ENCODE measurements at regions not wholly inside any gene's neighbourhood (a gene's known extent, or its start where the extent isn't known, plus 50 kb on each side); places are given as distances from the start of the nearest gene placed in this dataset.

GRCh38 chr13:57443494-57443893 lies 188.1 kb upstream of the PCDH17 start:
- Histone ChIP-seq H3K9ac (ENCODE audit: low read depth, low read length) (no peak overlapping the region), H3K4me3 (ENCODE audit: low read length) (no peak overlapping the region), H3K27ac (ENCODE audit: low read length) (no peak overlapping the region), H3K36me3 (ENCODE audit: insufficient read depth, low read depth, low read length) (no peaks in the 10 kb centered on the region), H3K4me1 (ENCODE audit: insufficient read depth, low read length) (no peaks in the 10 kb centered on the region), H3K9me3 (ENCODE audit: insufficient read depth, low read depth, low read length) (no peaks in the 10 kb centered on the region), H3K27me3 (ENCODE audit: insufficient read depth, low read length) (no peaks in the 10 kb centered on the region)

- H3K27ac ChIP-seq (ENCODE audit: low read length) = no peak overlapping the region
- peaks cover 4% of the 10 kb centered on the region; the same call in 1 of the 2 replicates for H3K4me1 ChIP-seq (ENCODE audit: insufficient read depth, low read length)
- no peaks in the 10 kb centered on the region for H3K9me3 ChIP-seq (ENCODE audit: insufficient read depth, low read depth, low read length)
- H3K27me3 ChIP-seq (ENCODE audit: insufficient read depth, low read length) = no peaks in the 10 kb centered on the region
- H3K9ac ChIP-seq (ENCODE audit: low read depth, low read length) = no peak overlapping the region
- no peaks in the 10 kb centered on the region for H3K36me3 ChIP-seq (ENCODE audit: insufficient read depth, low read depth, low read length)
- H3K4me3 ChIP-seq (ENCODE audit: low read length) = no peak overlapping the region
Measured at GRCh38 chr13:57450356-57450755, 181.2 kb upstream of the PCDH17 start.

- Histone ChIP-seq H3K27ac (ENCODE audit: low read length) (no peak overlapping the region), H3K9ac (ENCODE audit: low read depth, low read length) (no peak overlapping the region), H3K4me1 (ENCODE audit: insufficient read depth, low read length) (peaks cover 4% of the 10 kb centered on the region; the same call in 1 of the 2 replicates), H3K4me3 (ENCODE audit: low read length) (no peak overlapping the region), H3K27me3 (ENCODE audit: insufficient read depth, low read length) (no peaks in the 10 kb centered on the region), H3K9me3 (ENCODE audit: insufficient read depth, low read depth, low read length) (no peaks in the 10 kb centered on the region), H3K36me3 (ENCODE audit: insufficient read depth, low read depth, low read length) (no peaks in the 10 kb centered on the region)
Measured at GRCh38 chr13:57452228-57452627, 179.3 kb upstream of the PCDH17 start.

- no peaks in the 10 kb centered on the region for H3K36me3 ChIP-seq (ENCODE audit: insufficient read depth, low read depth, low read length)
- H3K9me3 ChIP-seq (ENCODE audit: insufficient read depth, low read depth, low read length) = no peaks in the 10 kb centered on the region
- no peak overlapping the region for H3K4me3 ChIP-seq (ENCODE audit: low read length)
- no peaks in the 10 kb centered on the region for H3K27me3 ChIP-seq (ENCODE audit: insufficient read depth, low read length)
- no peak overlapping the region for H3K27ac ChIP-seq (ENCODE audit: low read length)
- no peak overlapping the region for H3K9ac ChIP-seq (ENCODE audit: low read depth, low read length)
- no peaks in the 10 kb centered on the region for H3K4me1 ChIP-seq (ENCODE audit: insufficient read depth, low read length)
Measured at GRCh38 chr13:57470491-57470890, 161.1 kb upstream of the PCDH17 start.

DNA sequence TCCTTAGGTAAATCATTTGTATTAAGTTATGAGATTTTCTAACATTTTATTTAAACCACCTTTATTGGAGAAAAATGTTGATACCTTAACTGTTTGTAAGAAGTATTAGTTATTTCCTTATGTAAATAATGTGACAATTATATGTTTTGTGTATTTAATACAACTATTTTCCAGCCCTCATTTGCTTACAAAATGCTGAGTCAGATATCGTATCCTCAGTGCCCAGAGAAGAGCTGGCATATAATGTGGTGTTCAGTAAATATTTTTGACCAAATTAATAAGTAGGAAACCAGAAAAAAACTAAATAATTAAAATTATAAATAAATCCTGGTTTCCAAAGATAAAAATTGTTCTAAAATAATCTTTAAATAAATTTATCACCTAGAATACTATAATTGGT lies 140.2 kb upstream of the PCDH17 start:
- H3K27me3 ChIP-seq (ENCODE audit: insufficient read depth, low read length) = no peaks in the 10 kb centered on the region
- H3K4me1 ChIP-seq (ENCODE audit: insufficient read depth, low read length) = no peaks in the 10 kb centered on the region

GRCh38 chr13:57507752-57508463 lies 123.6 kb upstream of the PCDH17 start:
- no peaks in the 10 kb centered on the region for H3K27me3 ChIP-seq (ENCODE audit: insufficient read depth, low read length)
- H3K27ac ChIP-seq (ENCODE audit: low read length) = no peak overlapping the region
- no peaks in the 10 kb centered on the region for H3K36me3 ChIP-seq (ENCODE audit: insufficient read depth, low read depth, low read length)
- no peaks in the 10 kb centered on the region for H3K4me1 ChIP-seq (ENCODE audit: insufficient read depth, low read length)
- no peak overlapping the region for H3K9ac ChIP-seq (ENCODE audit: low read depth, low read length)
- no peaks in the 10 kb centered on the region for H3K9me3 ChIP-seq (ENCODE audit: insufficient read depth, low read depth, low read length)
- no peak overlapping the region for H3K4me3 ChIP-seq (ENCODE audit: low read length)

More for the DNA sequence above, 140.2 kb upstream of the PCDH17 start:
- Histone ChIP-seq H3K9me3 (ENCODE audit: insufficient read depth, low read depth, low read length) (no peaks in the 10 kb centered on the region), H3K36me3 (ENCODE audit: insufficient read depth, low read depth, low read length) (no peaks in the 10 kb centered on the region), H3K9ac (ENCODE audit: low read depth, low read length) (no peak overlapping the region), H3K4me3 (ENCODE audit: low read length) (no peak overlapping the region), H3K27ac (ENCODE audit: low read length) (no peak overlapping the region)

DNA sequence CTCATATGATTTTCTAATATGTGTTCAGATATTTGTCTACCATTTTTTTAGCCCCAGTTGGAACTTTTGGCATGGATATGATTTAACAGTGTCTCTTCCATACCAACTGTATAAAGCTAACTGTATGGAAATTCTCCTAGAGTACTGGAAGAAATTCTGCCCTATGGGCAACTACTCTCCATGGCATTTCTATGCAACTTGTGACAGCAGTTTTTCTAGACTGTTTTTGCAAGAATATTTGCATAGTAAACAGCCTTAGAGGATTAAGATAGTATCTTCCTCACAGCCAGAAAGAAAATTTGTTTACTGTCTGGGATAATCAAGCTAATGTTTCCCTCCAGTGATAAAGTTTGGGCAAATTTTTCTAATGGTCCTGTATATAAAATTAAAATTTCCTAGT lies 119.9 kb upstream of the PCDH17 start:
- Histone ChIP-seq H3K36me3 (ENCODE audit: insufficient read depth, low read depth, low read length) (no peaks in the 10 kb centered on the region), H3K27me3 (ENCODE audit: insufficient read depth, low read length) (no peaks in the 10 kb centered on the region), H3K9me3 (ENCODE audit: insufficient read depth, low read depth, low read length) (no peaks in the 10 kb centered on the region), H3K4me1 (ENCODE audit: insufficient read depth, low read length) (no peaks in the 10 kb centered on the region), H3K9ac (ENCODE audit: low read depth, low read length) (no peak overlapping the region), H3K4me3 (ENCODE audit: low read length) (no peak overlapping the region), H3K27ac (ENCODE audit: low read length) (no peak overlapping the region)

DNA sequence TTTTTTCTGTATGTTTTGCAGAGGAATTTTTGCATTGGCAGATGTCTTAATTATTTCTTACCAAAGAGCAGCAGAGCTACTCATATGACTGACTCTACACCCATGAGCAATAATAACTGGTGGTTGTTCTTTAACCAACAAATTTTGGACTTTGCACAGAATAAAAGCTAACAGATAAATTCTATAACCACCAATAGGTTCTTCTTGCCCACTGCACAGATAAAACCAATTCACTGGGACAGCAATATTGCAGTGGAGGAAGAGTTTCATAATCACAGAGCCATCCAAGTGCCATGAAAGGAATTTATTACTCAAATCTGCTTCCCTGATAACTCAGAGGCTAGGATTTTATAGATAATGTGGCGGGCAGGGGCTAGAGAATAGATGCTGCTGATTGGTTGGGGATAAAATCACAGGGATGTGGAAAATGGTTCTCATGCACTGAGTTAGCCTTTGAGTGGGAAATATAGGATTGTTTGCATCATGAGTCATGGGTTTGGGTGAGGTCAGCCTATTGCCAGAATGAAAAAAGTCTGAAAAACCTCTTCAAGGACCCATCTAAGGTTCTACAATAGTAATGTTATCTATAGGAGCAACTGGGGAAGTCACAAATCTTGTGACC lies 104.3 kb upstream of the PCDH17 start:
- Histone ChIP-seq H3K9me3 (ENCODE audit: insufficient read depth, low read depth, low read length) (peaks cover 15% of the 10 kb centered on the region), H3K36me3 (ENCODE audit: insufficient read depth, low read depth, low read length) (no peaks in the 10 kb centered on the region), H3K9ac (ENCODE audit: low read depth, low read length) (no peak overlapping the region), H3K27ac (ENCODE audit: low read length) (no peak overlapping the region), H3K4me1 (ENCODE audit: insufficient read depth, low read length) (no peaks in the 10 kb centered on the region), H3K27me3 (ENCODE audit: insufficient read depth, low read length) (no peaks in the 10 kb centered on the region), H3K4me3 (ENCODE audit: low read length) (no peak overlapping the region)

- H3K4me1 ChIP-seq (ENCODE audit: insufficient read depth, low read length) = no peaks in the 10 kb centered on the region
- no peaks in the 10 kb centered on the region for H3K27me3 ChIP-seq (ENCODE audit: insufficient read depth, low read length)
- no peak overlapping the region for H3K9ac ChIP-seq (ENCODE audit: low read depth, low read length)
- H3K27ac ChIP-seq (ENCODE audit: low read length) = no peak overlapping the region
- H3K36me3 ChIP-seq (ENCODE audit: insufficient read depth, low read depth, low read length) = no peaks in the 10 kb centered on the region
- H3K9me3 ChIP-seq (ENCODE audit: insufficient read depth, low read depth, low read length) = peaks cover 15% of the 10 kb centered on the region
- H3K4me3 ChIP-seq (ENCODE audit: low read length) = no peak overlapping the region
Measured at GRCh38 chr13:57531256-57531655, 100.3 kb upstream of the PCDH17 start.

DNA sequence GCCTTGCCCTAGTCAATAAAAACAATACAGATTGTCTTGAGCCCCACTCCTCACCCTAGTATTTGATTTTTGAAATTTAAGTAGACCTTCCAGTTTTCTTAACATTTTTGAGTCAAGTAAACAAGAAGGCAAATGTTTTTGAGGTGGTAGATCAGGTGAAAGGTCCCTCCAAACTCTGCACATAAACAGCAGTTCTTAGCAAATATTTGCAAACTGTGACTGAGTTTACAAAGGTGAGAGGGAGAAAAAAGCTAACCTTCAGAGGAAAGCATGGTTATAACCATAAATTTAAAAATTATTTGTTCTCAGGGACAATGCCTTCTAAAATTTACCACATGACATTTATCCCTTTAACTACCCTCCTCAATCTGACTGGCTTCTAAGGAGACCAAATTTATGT lies 84.6 kb upstream of the PCDH17 start:
- H3K27ac ChIP-seq (ENCODE audit: low read length) = no peak overlapping the region
- no peaks in the 10 kb centered on the region for H3K27me3 ChIP-seq (ENCODE audit: insufficient read depth, low read length)
- no peaks in the 10 kb centered on the region for H3K9me3 ChIP-seq (ENCODE audit: insufficient read depth, low read depth, low read length)
- H3K9ac ChIP-seq (ENCODE audit: low read depth, low read length) = no peak overlapping the region
- no peaks in the 10 kb centered on the region for H3K4me1 ChIP-seq (ENCODE audit: insufficient read depth, low read length)
- H3K4me3 ChIP-seq (ENCODE audit: low read length) = no peak overlapping the region
- H3K36me3 ChIP-seq (ENCODE audit: insufficient read depth, low read depth, low read length) = no peaks in the 10 kb centered on the region

- Histone ChIP-seq H3K36me3 (ENCODE audit: insufficient read depth, low read depth, low read length) (no peaks in the 10 kb centered on the region), H3K9ac (ENCODE audit: low read depth, low read length) (no peak overlapping the region), H3K27me3 (ENCODE audit: insufficient read depth, low read length) (no peaks in the 10 kb centered on the region), H3K27ac (ENCODE audit: low read length) (no peak overlapping the region), H3K4me1 (ENCODE audit: insufficient read depth, low read length) (no peaks in the 10 kb centered on the region), H3K4me3 (ENCODE audit: low read length) (no peak overlapping the region), H3K9me3 (ENCODE audit: insufficient read depth, low read depth, low read length) (peaks cover 3% of the 10 kb centered on the region; the same call in 1 of the 2 replicates)
Measured at GRCh38 chr13:57552437-57552836, 79.1 kb upstream of the PCDH17 start.

GRCh38 chr13:57553932-57554331 lies 77.6 kb upstream of the PCDH17 start:
- H3K4me3 ChIP-seq (ENCODE audit: low read length) = no peak overlapping the region
- no peaks in the 10 kb centered on the region for H3K4me1 ChIP-seq (ENCODE audit: insufficient read depth, low read length)
- H3K9ac ChIP-seq (ENCODE audit: low read depth, low read length) = no peak overlapping the region
- peaks cover 3% of the 10 kb centered on the region; the same call in 1 of the 2 replicates for H3K9me3 ChIP-seq (ENCODE audit: insufficient read depth, low read depth, low read length)
- no peaks in the 10 kb centered on the region for H3K27me3 ChIP-seq (ENCODE audit: insufficient read depth, low read length)
- H3K36me3 ChIP-seq (ENCODE audit: insufficient read depth, low read depth, low read length) = no peaks in the 10 kb centered on the region
- H3K27ac ChIP-seq (ENCODE audit: low read length) = no peak overlapping the region

Data from iPS-20b (cell line).